CD14-positive monocyte (primary cell): ENCODE measurements at regions not wholly inside any gene's neighbourhood (a gene's known extent, or its start where the extent isn't known, plus 50 kb on each side); places are given as distances from the start of the nearest gene placed in this dataset.

Experiments used
- DNase-seq, 3 donors: peaks; one replicate each; pipeline ENCODE4 v3.0.0-alpha.2; 2011 to 2022
- H2AFZ ChIP-seq: 2 replicates; pipeline ENCODE4 v1.6.0; 2012; ENCODE audit warnings: mild to moderate bottlenecking, low read depth, low read length, inconsistent platforms; ENCODE audit not compliant: insufficient read depth, poor library complexity, severe bottlenecking
- H3K27ac ChIP-seq, 2 donors: 1 replicate in 1 of 2; 2 replicates in 1 of 2; pipeline ENCODE4 v1.5.1; 2012 to 2013; ENCODE audit warnings: low read length in 2 of 2, control low read depth in 1 of 2, inconsistent platforms in 1 of 2, low read depth in 1 of 2, mild to moderate bottlenecking in 1 of 2
- H3K27me3 ChIP-seq, 2 donors: one replicate each; pipeline versions ENCODE4 v1.6.0 to v1.6.1; 2011 to 2013; ENCODE audit warnings: low read length in 2 of 2; ENCODE audit not compliant: control insufficient read depth in 2 of 2, insufficient read depth in 2 of 2
- H3K36me3 ChIP-seq, 2 donors: replicated peaks in 1 of 2; 1 replicate in 1 of 2; 2 replicates in 1 of 2; pipeline versions ENCODE4 v1.5.1 to v1.6.1; 2012 to 2013; ENCODE audit warnings: low read length in 2 of 2, control low read depth in 1 of 2, inconsistent platforms in 1 of 2, mild to moderate bottlenecking in 1 of 2; ENCODE audit not compliant: insufficient read depth in 2 of 2, control insufficient read depth in 1 of 2
- H3K4me1 ChIP-seq, 2 donors: 1 replicate in 1 of 2; 2 replicates in 1 of 2; pipeline versions ENCODE4 v1.5.1 to v1.6.1; 2012 to 2013; ENCODE audit warnings: low read length in 2 of 2, control low read depth in 1 of 2, inconsistent platforms in 1 of 2, mild to moderate bottlenecking in 1 of 2, moderate library complexity in 1 of 2; ENCODE audit not compliant: insufficient read depth in 2 of 2, control insufficient read depth in 1 of 2
- H3K4me2 ChIP-seq: replicated peaks from 2 replicates; pipeline ENCODE3; 2012; ENCODE audit warnings: low read length, moderate library complexity, mild to moderate bottlenecking; ENCODE audit not compliant: poor library complexity, severe bottlenecking; ENCODE audit errors: extremely low read depth
- H3K4me3 ChIP-seq, 3 experiments: fragments of 200-600 bp in 1 of 3; sonication (generic) in 1 of 3; replicated peaks in 1 of 3; 1 replicate in 2 of 3; 2 replicates in 1 of 3; pipeline ENCODE4 v1.5.1; 2011 to 2013; ENCODE audit warnings: low read length in 3 of 3, mild to moderate bottlenecking in 3 of 3, control low read depth in 2 of 3, low read depth in 2 of 3, inconsistent platforms in 1 of 3, moderate library complexity in 1 of 3
- H3K79me2 ChIP-seq: 2 replicates; pipeline ENCODE4 v1.6.0; 2012; ENCODE audit warnings: mild to moderate bottlenecking, control low read depth, inconsistent platforms, low read length, moderate library complexity; ENCODE audit not compliant: insufficient read depth
- H3K9ac ChIP-seq: 2 replicates; pipeline ENCODE4 v1.6.0; 2017; ENCODE audit warnings: low read length, mild to moderate bottlenecking; ENCODE audit not compliant: insufficient read depth, poor library complexity, severe bottlenecking
- H3K9me3 ChIP-seq, 2 donors: replicated peaks in 1 of 2; 1 replicate in 1 of 2; 2 replicates in 1 of 2; pipeline versions ENCODE4 v1.5.1 to v1.6.1; 2012 to 2013; ENCODE audit warnings: low read length in 2 of 2, control low read depth in 1 of 2; ENCODE audit not compliant: control insufficient read depth in 1 of 2, insufficient read depth in 1 of 2
- H4K20me1 ChIP-seq: 2 replicates; pipeline ENCODE4 v1.6.0; 2012; ENCODE audit warnings: mild to moderate bottlenecking, low read length, control low read depth, moderate library complexity; ENCODE audit not compliant: insufficient read depth
- H3K27ac Mint-ChIP-seq, 7 donors: one replicate each; pipeline ENCODE4 v1.8.0; 2020; ENCODE audit warnings: mild to moderate bottlenecking in 7 of 7, mixed read lengths in 7 of 7, moderate library complexity in 6 of 7, inconsistent platforms in 2 of 7
- H3K27me3 Mint-ChIP-seq, 3 donors: one replicate each; pipeline ENCODE4 v1.8.0; 2021 to 2022; ENCODE audit warnings: low read depth in 3 of 3, mild to moderate bottlenecking in 3 of 3, mixed read lengths in 3 of 3, moderate library complexity in 3 of 3, inconsistent platforms in 1 of 3
- H3K36me3 Mint-ChIP-seq, 2 donors: one replicate each; pipeline ENCODE4 v1.8.0; 2020; ENCODE audit warnings: mixed read lengths in 2 of 2, inconsistent platforms in 1 of 2, mild to moderate bottlenecking in 1 of 2
- H3K4me1 Mint-ChIP-seq: one replicate; pipeline ENCODE4 v1.8.0; 2020; ENCODE audit warnings: mild to moderate bottlenecking, mixed read lengths
- H3K4me3 Mint-ChIP-seq, 2 donors: one replicate each; pipeline ENCODE4 v1.8.0; 2020; ENCODE audit warnings: mild to moderate bottlenecking in 2 of 2, mixed read lengths in 2 of 2, moderate library complexity in 1 of 2
- H3K9me3 Mint-ChIP-seq, 7 donors: one replicate each; pipeline ENCODE4 v1.8.0; 2020 to 2022; ENCODE audit warnings: mixed read lengths in 7 of 7, mild to moderate bottlenecking in 6 of 7, moderate library complexity in 6 of 7, inconsistent platforms in 2 of 7
- CTCF ChIP-seq: fragments of 200-600 bp; IDR thresholded peaks from one replicate; pipeline ENCODE4 v1.8.0; 2022; ENCODE audit warnings: antibody characterized with exemption, mild to moderate bottlenecking
- WGBS: methylation state at CpG from one replicate; pipeline ENCODE4 v1.1.5; 2013; ENCODE audit warnings: missing lambda C conversion rate; ENCODE audit not compliant: insufficient coverage; 5-methylcytosine and 5-hydroxymethylcytosine counted together
- intact Hi-C, 2 donors: fragments of 100-400 bp; cut with micrococcal nuclease; formaldehyde crosslinking; loops; one replicate each; pipeline versions ENCODE4 v1.15.0 to v1.15.1; 2023

- H3K9me3 Mint-ChIP-seq: peaks cover 0 to 11% (median 4%) of the 10 kb centered on the region in 7 donors
- no peak overlapping the region for H3K9ac ChIP-seq
- DNase-seq: no peak
- H3K27ac Mint-ChIP-seq: no peak overlapping the region
- H3K4me3 Mint-ChIP-seq: no peak overlapping the region
- H3K36me3 Mint-ChIP-seq: no peaks in the 10 kb centered on the region
- no peaks in the 10 kb centered on the region for H3K4me1 ChIP-seq
- intact Hi-C loops: no loop called here
- H3K79me2 ChIP-seq: no peaks in the 10 kb centered on the region
- H3K4me3 ChIP-seq: no peak overlapping the region
- no peak overlapping the region for H3K4me2 ChIP-seq
- H3K9me3 ChIP-seq: no peaks in the 10 kb centered on the region
- 83% methylated on average over 6 of the region's 10 CpGs for WGBS
- H2AFZ ChIP-seq: no peak overlapping the region
- peaks cover 5 to 9% (median 8%) of the 10 kb centered on the region in 3 donors for H3K27me3 Mint-ChIP-seq
- H3K27me3 ChIP-seq: no peaks in the 10 kb centered on the region
- TF ChIP-seq CTCF: no peak
- no peaks in the 10 kb centered on the region for H4K20me1 ChIP-seq
- no peaks in the 10 kb centered on the region for H3K4me1 Mint-ChIP-seq
- no peak overlapping the region for H3K27ac ChIP-seq
- no peaks in the 10 kb centered on the region for H3K36me3 ChIP-seq
Measured at GRCh38 chr20:59462249-59462648, 142.1 kb upstream of the PHACTR3 start.

- no peaks in the 10 kb centered on the region for H3K4me1 ChIP-seq
- no peaks in the 10 kb centered on the region for H3K79me2 ChIP-seq
- H4K20me1 ChIP-seq: no peaks in the 10 kb centered on the region
- TF ChIP-seq CTCF: no peak
- intact Hi-C loops: no loop called here
- H3K4me1 Mint-ChIP-seq: no peaks in the 10 kb centered on the region
- DNase-seq: no peak
- no peak overlapping the region for H3K9ac ChIP-seq
- no CpG with 5 or more reads among the region's 2 CpGs for WGBS
- peaks cover 0 to 11% (median 4%) of the 10 kb centered on the region in 7 donors for H3K9me3 Mint-ChIP-seq
- H3K4me3 ChIP-seq: no peak overlapping the region
- no peak overlapping the region for H3K27ac ChIP-seq
- H3K27me3 ChIP-seq: no peaks in the 10 kb centered on the region
- no peak overlapping the region for H2AFZ ChIP-seq
- no peaks in the 10 kb centered on the region for H3K9me3 ChIP-seq
- H3K36me3 Mint-ChIP-seq: no peaks in the 10 kb centered on the region
- no peak overlapping the region for H3K4me3 Mint-ChIP-seq
- H3K27ac Mint-ChIP-seq: no peak overlapping the region
- H3K4me2 ChIP-seq: no peak overlapping the region
- H3K36me3 ChIP-seq: no peaks in the 10 kb centered on the region
- peaks cover 7 to 8% (median 8%) of the 10 kb centered on the region in 3 donors for H3K27me3 Mint-ChIP-seq
Measured at GRCh38 chr20:59463541-59463940, 140.8 kb upstream of the PHACTR3 start.
